RCC 7860 (cell line): ENCODE measurements at regions not wholly inside any gene's neighbourhood (a gene's known extent, or its start where the extent isn't known, plus 50 kb on each side); places are given as distances from the start of the nearest gene placed in this dataset.
"Not testable (repeated sequence)": the region's sequence is repeated elsewhere in the genome, so short reads cannot be mapped to it uniquely, and the experiment has no call there.

Source experiments
- DNase-seq: peaks from one replicate; pipeline ENCODE4 v3.0.0-alpha.2; 2015; ENCODE audit warnings: low spot score
- FAIRE-seq: peaks from 2 replicates; lab custom pipeline; 2012; peaks lifted over from hg19 to GRCh38; lab: Jason Lieb, UNC

- not testable (repeated sequence) for DNase-seq, FAIRE-seq
These were observed 571.5 kb downstream of the INSC start for GRCh38 chr11:15686259-15686658.

GRCh38 chr11:15687342-15687741, 572.6 kb downstream of the INSC start:
- FAIRE-seq: no peak
- DNase-seq: no peak

- DNase-seq (no peak), FAIRE-seq (no peak)
These were observed 573.6 kb downstream of the INSC start for GRCh38 chr11:15688351-15688792.

- FAIRE-seq (no peak), DNase-seq (no peak)
These were observed 575.6 kb downstream of the INSC start for GRCh38 chr11:15690320-15690719.

- FAIRE-seq (no peak), DNase-seq (no peak)
These were observed 578.0 kb downstream of the INSC start for GRCh38 chr11:15692739-15693138.

GRCh38 chr11:15695096-15695721, 580.5 kb downstream of the INSC start:
- DNase-seq (no peak), FAIRE-seq (no peak)

- no peak for FAIRE-seq
- no peak for DNase-seq
These were observed 581.3 kb downstream of the INSC start for GRCh38 chr11:15696069-15696468.

GRCh38 chr11:15697437-15698236, 582.9 kb downstream of the INSC start:
- no peak for FAIRE-seq
- DNase-seq: no peak

GRCh38 chr11:15698855-15699254, 584.1 kb downstream of the INSC start:
- DNase-seq (no peak), FAIRE-seq (no peak)

- DNase-seq: no peak
- no peak for FAIRE-seq
These were observed 585.3 kb downstream of the INSC start for GRCh38 chr11:15699978-15700377.

GRCh38 chr11:15700456-15700855, 585.7 kb downstream of the INSC start:
- no peak for DNase-seq
- FAIRE-seq: no peak

GRCh38 chr11:15704064-15704463, 589.3 kb downstream of the INSC start:
- FAIRE-seq (no peak), DNase-seq (no peak)

GRCh38 chr11:15704556-15704955, 589.8 kb downstream of the INSC start:
- DNase-seq (no peak), FAIRE-seq (no peak)

GRCh38 chr11:15705891-15706290, 591.2 kb downstream of the INSC start:
- DNase-seq: no peak
- FAIRE-seq: no peak

GRCh38 chr11:15707194-15707593, 592.5 kb downstream of the INSC start:
- FAIRE-seq (no peak), DNase-seq (no peak)

GRCh38 chr11:15707971-15708370, 593.2 kb downstream of the INSC start:
- FAIRE-seq (no peak), DNase-seq (no peak)

- FAIRE-seq (no peak), DNase-seq (no peak)
These were observed 596.0 kb downstream of the INSC start for GRCh38 chr11:15710580-15711275.

GRCh38 chr11:15711311-15711710, 596.6 kb downstream of the INSC start:
- FAIRE-seq: no peak

GRCh38 chr11:15714641-15715399, 600.1 kb downstream of the INSC start:
- no peak for DNase-seq
- FAIRE-seq: no peak

More at GRCh38 chr11:15711311-15711710, 596.6 kb downstream of the INSC start:
- DNase-seq: no peak

- FAIRE-seq (no peak), DNase-seq (no peak)
These were observed 601.8 kb downstream of the INSC start for GRCh38 chr11:15716550-15716949.

GRCh38 chr11:15720460-15720859, 605.7 kb downstream of the INSC start:
- FAIRE-seq (no peak), DNase-seq (no peak)
